ENCODE measurements at regions not wholly inside any gene's neighbourhood (a gene's known extent, or its start where the extent isn't known, plus 50 kb on each side); places are given as distances from the start of the nearest gene placed in this dataset.

DNA sequence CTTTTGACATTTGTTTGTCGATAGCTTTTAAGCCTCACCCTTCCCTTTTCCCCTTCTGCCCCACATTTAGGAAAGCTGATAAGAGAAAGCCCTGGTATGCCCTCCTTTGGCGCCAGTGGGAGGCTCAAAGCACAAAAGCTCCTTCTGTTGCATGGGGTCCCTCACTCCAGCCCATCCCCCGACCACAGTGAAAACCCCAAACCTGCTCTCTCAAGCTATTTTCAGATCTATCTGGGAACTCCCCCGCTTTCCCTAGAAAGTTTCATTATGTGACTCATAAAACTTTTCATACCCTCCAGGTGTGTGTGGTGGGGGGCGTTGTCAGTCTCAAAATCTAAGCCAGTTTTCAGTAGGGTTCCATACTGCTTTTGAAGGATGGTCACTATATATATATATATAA is 259.0 kb upstream of the PCDH7 start:
- no peak for ATAC-seq (replicated peaks)
- DNase-seq = no peak
- Mint-ChIP-seq H3K36me3 (no peaks in the 10 kb centered on the region), H3K9me3 (peaks cover 0 to 6% of the 10 kb centered on the region in 2 donors), H3K27ac (no peak overlapping the region), H3K4me1 (no peaks in the 10 kb centered on the region), H3K4me3 (no peak overlapping the region), H3K27me3 (no peaks in the 10 kb centered on the region)

DNA sequence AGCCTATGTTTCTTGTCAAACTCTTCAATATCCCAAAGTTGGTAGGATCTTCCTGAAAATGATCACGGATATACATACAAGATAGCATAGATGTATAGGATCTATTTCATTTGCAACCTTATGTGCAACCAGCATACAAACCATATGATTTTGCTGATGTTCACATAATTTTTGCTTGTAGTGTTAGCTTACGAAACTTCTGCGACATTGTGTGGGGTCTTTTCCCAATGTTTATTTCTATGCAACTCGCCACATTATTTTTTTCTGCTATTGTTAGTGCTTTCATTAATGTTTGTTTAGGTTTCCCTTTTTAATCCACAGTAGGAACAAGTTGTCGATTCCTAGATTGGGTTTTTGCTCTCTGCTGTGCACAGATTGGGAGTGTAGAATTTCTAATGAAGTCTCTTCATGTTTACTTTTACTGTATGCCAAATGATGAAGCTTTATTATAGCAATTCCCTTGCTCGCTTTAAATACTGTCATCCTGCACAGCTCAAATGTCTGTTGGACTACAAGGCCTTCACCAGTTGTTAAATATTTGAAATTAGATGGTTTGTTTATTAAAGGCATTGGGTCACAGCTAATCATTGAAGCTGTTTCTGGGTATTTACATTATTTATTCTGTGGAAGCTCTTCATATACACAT is 257.6 kb upstream of the PCDH7 start:
- Mint-ChIP-seq H3K27ac (no peak overlapping the region), H3K36me3 (no peaks in the 10 kb centered on the region), H3K4me1 (no peaks in the 10 kb centered on the region), H3K4me3 (no peak overlapping the region), H3K9me3 (peaks cover 0 to 4% of the 10 kb centered on the region in 2 donors), H3K27me3 (no peaks in the 10 kb centered on the region)
- DNase-seq (no peak), ATAC-seq (replicated peaks) (no peak)

DNA sequence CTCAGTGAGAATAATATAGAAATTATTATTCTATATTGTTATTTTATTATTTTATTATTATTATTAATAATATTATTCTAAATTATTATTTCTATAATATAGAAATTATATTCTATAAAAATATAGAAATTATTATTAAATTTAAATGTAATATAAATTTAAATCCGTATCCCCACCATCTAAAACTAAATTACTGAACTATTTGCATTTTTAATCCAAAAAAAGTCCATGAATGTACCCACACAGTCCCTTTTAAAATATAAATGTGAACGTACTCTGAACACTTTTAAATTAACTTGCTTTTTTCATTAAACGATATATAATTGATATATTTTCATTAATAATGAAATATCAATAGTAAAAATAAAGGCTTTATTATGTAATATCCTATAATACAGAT is 248.3 kb upstream of the PCDH7 start:
- ATAC-seq (replicated peaks) (no peak), DNase-seq (no peak)
- H3K4me3 Mint-ChIP-seq = no peak overlapping the region
- no peak overlapping the region for H3K27ac Mint-ChIP-seq
- H3K9me3 Mint-ChIP-seq = no peaks in the 10 kb centered on the region
- H3K36me3 Mint-ChIP-seq = no peaks in the 10 kb centered on the region
- H3K4me1 Mint-ChIP-seq = no peaks in the 10 kb centered on the region
- H3K27me3 Mint-ChIP-seq = no peaks in the 10 kb centered on the region

DNA sequence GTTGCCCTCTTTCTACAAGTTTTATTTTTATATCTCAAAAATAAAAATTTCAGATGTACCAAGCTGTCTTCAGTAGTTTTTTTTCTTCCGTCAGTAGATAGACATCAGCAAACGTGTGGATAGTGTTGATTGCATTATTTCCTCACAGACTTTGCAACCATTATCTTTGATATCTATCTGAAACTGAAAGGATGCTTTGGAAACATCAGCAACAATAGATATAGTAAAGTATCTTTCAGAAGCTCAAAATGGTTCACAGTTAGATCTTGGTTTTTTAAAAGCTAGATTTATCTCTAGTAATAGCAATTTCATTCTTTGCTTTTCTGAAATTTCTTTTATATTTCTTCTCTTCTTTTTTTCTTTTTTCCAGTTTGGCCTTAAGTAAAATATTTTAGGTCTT is 246.9 kb upstream of the PCDH7 start:
- H3K9me3 Mint-ChIP-seq = no peaks in the 10 kb centered on the region
- ATAC-seq (replicated peaks) (no peak), DNase-seq (no peak)
- no peaks in the 10 kb centered on the region for H3K4me1 Mint-ChIP-seq
- no peak overlapping the region for H3K4me3 Mint-ChIP-seq
- H3K36me3 Mint-ChIP-seq = no peaks in the 10 kb centered on the region
- H3K27me3 Mint-ChIP-seq = no peaks in the 10 kb centered on the region
- H3K27ac Mint-ChIP-seq = no peak overlapping the region

DNA sequence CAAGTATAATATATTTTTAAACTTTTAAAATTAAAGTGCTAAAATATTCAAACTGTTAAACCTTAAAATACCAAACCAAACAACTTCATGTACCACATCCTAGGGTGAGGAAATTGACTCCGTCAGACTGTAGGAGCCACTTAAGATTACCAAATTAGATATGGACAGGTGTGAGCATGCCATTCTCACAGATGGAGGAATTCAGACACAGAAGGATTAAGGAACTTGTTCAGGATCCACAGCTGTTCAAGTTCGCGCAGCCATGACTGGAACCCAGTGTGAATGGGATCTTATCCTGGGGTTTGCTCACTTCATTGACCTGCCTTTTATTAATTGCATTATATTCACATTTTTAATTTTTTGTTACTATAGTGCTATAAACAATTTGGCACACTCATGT is 224.9 kb upstream of the PCDH7 start:
- no peaks in the 10 kb centered on the region for H3K27me3 Mint-ChIP-seq
- no peaks in the 10 kb centered on the region for H3K4me1 Mint-ChIP-seq
- H3K27ac Mint-ChIP-seq = no peak overlapping the region
- ATAC-seq (replicated peaks) (no peak), DNase-seq (no peak)
- H3K36me3 Mint-ChIP-seq = no peaks in the 10 kb centered on the region
- H3K9me3 Mint-ChIP-seq = peaks cover 10 to 16% of the 10 kb centered on the region in 2 donors
- H3K4me3 Mint-ChIP-seq = no peak overlapping the region

DNA sequence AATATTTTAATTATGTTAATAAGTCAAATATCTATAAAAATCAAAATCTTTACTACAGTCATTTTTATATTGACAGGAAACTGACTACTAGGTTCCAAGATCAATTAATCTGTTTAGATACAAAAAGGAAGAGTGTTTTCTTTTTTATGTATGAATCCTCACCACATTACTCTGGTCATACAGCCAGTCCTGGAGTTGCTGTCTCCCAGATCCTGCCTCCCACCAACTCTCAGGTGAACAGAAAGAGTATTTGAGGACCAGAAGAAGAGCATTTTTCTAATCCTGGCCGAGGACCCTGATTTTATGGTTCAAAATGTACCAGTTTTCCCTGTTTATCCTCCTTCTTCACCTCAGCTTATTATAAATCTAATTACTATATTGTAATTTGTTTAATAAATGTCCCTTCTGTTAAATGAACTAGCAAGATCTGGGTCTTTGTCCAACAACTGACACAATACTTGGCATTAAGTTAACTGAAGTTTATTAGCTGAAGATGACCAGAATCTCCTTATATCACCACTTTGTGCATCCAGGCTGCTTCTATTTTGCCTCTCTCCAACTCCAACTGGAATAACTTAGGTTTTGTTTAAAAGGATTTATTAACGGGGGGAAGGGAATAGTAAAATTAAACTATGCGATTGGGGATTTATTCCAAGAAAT is 224.4 kb upstream of the PCDH7 start:
- Mint-ChIP-seq H3K36me3 (no peaks in the 10 kb centered on the region), H3K27ac (no peak overlapping the region), H3K4me3 (no peak overlapping the region), H3K4me1 (no peaks in the 10 kb centered on the region), H3K9me3 (peaks cover 11 to 17% of the 10 kb centered on the region in 2 donors), H3K27me3 (no peaks in the 10 kb centered on the region)
- DNase-seq (no peak), ATAC-seq (replicated peaks) (no peak)

DNA sequence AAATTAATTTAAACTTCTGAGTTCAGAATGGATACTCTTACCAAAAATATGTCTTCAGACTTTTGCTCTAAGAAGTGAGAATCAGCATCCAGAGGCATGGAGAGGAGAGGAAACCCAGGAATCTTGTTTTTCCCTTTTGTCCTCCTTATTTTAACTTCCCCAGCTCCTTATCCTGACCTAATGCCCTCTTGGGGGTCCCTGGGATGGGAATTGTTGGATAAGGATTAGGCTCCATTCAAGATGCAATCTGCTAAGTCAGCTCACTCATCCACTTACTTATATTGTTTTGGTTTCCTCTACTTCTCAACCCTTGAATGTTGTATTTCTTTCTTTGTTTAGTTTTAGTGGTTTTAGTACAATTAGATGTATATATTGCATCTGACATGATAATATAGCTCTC is 208.4 kb upstream of the PCDH7 start:
- ATAC-seq (replicated peaks) (no peak), DNase-seq (no peak)
- no peak overlapping the region for H3K27ac Mint-ChIP-seq
- no peaks in the 10 kb centered on the region for H3K4me1 Mint-ChIP-seq
- no peak overlapping the region for H3K4me3 Mint-ChIP-seq
- H3K36me3 Mint-ChIP-seq = no peaks in the 10 kb centered on the region
- H3K27me3 Mint-ChIP-seq = no peaks in the 10 kb centered on the region
- H3K9me3 Mint-ChIP-seq = peaks cover 0 to 4% of the 10 kb centered on the region in 2 donors

DNA sequence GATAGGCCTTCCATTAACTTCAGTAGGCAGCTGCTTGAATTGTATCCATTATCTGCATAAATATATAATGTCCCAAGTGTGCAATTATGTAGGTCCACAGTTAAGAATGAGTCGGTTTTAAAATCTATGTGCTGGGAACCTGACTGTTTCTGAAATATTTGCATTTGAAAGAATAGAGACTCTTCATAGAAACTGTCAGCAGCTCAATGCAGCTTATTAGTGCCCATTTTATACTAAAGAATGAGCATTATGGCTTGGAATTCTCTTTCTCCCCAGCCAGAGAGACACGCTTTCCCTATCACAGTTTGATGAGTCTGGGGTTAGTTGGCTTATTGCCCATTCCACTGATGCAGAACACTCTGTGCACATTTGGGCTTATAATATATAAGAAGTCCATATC is 202.0 kb upstream of the PCDH7 start:
- Mint-ChIP-seq H3K4me3 (no peak overlapping the region), H3K36me3 (no peaks in the 10 kb centered on the region), H3K9me3 (peaks cover 0 to 10% of the 10 kb centered on the region in 2 donors), H3K27me3 (no peaks in the 10 kb centered on the region), H3K4me1 (no peaks in the 10 kb centered on the region), H3K27ac (no peak overlapping the region)
- no peak for DNase-seq
- no peak for ATAC-seq (replicated peaks)

DNA sequence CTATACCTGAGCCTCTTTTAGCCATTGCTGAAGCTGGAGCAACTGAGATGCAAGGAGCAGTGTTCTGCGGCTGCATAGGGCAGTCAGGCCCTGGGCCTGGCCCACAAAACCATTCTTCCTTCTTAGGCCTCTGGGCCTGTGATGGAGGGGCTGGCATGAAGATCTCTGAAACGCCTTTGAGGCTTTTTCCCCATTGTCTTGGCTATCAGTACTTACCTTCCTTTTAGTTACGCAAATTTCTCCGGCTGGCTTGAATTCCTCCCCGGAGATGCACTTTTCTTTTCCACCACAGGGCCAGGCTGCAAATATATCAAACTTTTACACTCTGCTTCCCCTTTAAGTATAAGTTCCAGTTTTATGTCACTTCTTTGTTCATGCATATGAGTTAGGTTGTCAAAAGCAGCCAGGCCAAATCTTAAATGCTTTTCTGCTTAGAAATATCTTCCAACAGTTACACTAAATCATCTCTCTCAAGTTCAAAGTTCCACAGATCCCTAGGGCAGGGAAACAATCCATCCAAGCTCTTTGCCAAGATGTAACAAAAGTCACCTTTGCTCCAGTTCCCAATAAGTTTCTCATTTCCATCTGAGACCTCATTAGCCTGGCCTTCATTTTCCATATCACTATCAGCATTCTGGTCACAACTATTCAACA is 194.4 kb upstream of the PCDH7 start:
- Mint-ChIP-seq H3K4me1 (no peaks in the 10 kb centered on the region), H3K36me3 (no peaks in the 10 kb centered on the region), H3K27me3 (no peaks in the 10 kb centered on the region), H3K27ac (no peak overlapping the region), H3K9me3 (peaks cover 5% of the 10 kb centered on the region in 2 donors), H3K4me3 (no peak overlapping the region)
- ATAC-seq (replicated peaks) (no peak), DNase-seq (no peak)

DNA sequence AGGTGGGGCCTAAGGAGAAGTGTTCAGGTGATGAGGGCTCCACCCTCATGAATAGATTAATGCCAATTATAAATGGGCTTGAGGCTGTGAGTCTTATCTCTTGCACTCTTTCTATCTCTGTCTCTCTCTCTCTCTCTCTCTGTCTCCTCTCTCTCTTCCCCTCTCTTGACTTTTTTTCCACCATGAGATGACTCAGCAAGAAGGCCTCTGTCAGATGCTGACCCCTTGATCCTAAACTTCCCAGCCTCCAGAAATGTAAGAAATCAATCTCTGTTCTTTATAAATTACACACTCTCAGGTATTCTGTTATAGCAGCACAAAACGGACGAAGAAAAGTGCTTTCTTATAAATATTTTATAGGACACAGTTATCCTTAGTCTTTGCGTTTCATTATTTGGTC is 184.9 kb upstream of the PCDH7 start:
- ATAC-seq (replicated peaks) = no peak
- Mint-ChIP-seq H3K27me3 (no peaks in the 10 kb centered on the region), H3K9me3 (peaks cover 4 to 6% of the 10 kb centered on the region in 2 donors), H3K27ac (no peak overlapping the region), H3K4me1 (no peaks in the 10 kb centered on the region), H3K4me3 (no peak overlapping the region), H3K36me3 (no peaks in the 10 kb centered on the region)
- no peak for DNase-seq

DNA sequence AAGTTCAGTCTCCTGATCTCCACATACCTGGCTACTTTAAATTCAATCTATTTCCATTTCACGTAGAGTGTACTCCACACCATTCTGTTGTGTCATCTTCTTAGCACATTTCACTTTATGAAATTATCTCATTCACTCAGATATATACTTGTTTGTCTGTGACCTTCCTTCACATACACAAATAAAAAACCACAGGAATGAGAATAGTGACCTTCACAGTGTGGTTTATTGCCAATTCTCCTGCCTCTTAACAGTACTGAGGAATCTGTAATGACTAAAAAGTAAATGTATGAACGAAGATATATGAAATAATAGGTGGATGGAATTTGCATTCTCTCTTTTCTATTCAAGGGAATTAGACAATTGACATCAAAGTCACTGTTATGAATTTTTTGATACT is 183.9 kb upstream of the PCDH7 start:
- Mint-ChIP-seq H3K4me1 (no peaks in the 10 kb centered on the region), H3K4me3 (no peak overlapping the region), H3K27me3 (no peaks in the 10 kb centered on the region), H3K36me3 (no peaks in the 10 kb centered on the region), H3K27ac (no peak overlapping the region), H3K9me3 (peaks cover 4 to 5% of the 10 kb centered on the region in 2 donors)
- DNase-seq (no peak), ATAC-seq (replicated peaks) (no peak)

DNA sequence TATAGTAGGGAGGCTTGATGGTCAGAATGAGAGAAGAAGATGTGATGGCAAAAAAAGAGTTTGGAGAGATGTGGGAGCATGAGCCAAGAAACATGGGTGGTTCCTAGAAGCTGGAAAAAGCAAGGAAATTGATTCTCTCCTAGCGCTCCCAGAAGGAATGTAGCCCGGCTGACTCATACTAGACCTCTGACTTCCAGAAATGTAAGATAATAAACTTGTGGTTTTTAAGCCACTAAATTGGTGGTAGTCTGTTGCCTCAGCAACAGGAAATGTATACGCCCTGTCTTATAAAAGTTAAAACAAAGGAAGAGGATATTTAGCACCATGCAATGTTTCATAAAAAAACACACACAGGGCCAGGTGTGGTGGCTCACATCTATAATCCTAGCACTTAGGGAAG is 182.7 kb upstream of the PCDH7 start:
- ATAC-seq (replicated peaks) (no peak), DNase-seq (no peak)
- Mint-ChIP-seq H3K9me3 (peaks cover 4 to 5% of the 10 kb centered on the region in 2 donors), H3K4me1 (no peaks in the 10 kb centered on the region), H3K27ac (no peak overlapping the region), H3K36me3 (no peaks in the 10 kb centered on the region), H3K4me3 (no peak overlapping the region), H3K27me3 (no peaks in the 10 kb centered on the region)

DNA sequence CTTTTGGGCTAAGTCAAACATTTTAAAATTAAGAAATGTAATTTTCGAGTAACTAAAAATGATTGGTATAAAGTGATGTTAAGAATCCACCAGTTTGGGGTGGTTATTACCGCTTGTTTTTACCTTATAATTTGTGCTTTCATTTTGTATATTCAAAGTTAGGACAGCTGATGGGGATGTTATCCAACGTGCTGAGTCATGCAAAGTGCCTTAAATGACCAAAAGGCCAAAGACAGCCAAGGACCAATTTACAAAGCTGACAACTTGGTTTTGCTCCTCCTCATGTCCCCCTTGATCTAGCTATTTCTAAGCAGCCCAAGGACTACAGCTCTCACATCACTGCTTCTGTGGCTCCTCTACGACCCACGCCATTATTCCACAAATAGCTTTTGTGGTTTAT is 181.4 kb upstream of the PCDH7 start:
- DNase-seq (no peak), ATAC-seq (replicated peaks) (no peak)
- Mint-ChIP-seq H3K9me3 (peaks cover 4 to 5% of the 10 kb centered on the region in 2 donors), H3K4me1 (no peaks in the 10 kb centered on the region), H3K27me3 (no peaks in the 10 kb centered on the region), H3K27ac (no peak overlapping the region), H3K4me3 (no peak overlapping the region), H3K36me3 (no peaks in the 10 kb centered on the region)

DNA sequence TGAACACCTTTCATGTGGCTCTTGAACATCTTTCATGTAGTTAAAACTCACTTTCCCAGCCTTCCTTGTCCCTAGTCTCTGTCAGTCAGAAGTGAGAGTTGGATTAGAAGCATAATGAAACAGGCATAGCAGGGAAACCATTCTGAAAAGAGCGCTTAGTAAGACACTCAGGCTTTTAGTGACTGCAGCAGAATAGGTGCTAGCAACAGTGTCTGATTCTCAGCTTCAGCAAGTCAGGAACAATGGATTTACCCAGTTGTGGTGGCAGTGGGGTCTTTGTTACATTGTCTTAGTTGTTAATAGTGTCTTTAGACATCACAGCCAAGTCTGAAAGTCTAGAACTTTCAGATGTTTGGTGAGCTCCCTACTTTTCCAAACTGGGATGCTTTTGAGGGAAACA is 177.1 kb upstream of the PCDH7 start:
- Mint-ChIP-seq H3K36me3 (no peaks in the 10 kb centered on the region), H3K27ac (no peak overlapping the region), H3K27me3 (no peaks in the 10 kb centered on the region), H3K9me3 (peaks cover 0 to 2% of the 10 kb centered on the region in 2 donors), H3K4me1 (no peaks in the 10 kb centered on the region), H3K4me3 (no peak overlapping the region)
- DNase-seq = no peak
- no peak for ATAC-seq (replicated peaks)

DNA sequence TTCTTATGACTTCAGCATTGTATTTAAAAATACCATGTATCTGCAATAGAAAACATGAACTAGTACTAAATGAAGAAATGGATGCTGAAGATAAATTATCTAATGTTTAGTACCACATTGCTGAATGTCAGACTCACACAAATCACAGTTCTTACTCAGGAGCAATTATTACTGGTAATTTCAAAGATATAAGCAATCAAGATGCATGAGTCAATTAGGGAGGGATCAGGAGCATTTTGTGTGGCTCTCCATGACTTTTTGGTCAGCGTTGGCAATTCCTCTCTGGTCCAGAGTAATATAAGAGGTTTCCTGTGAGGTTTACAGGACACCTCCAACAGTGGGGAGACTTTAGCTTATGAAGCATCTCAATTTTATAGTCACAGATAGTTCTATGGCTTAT is 167.0 kb upstream of the PCDH7 start:
- Mint-ChIP-seq H3K4me3 (no peak overlapping the region), H3K4me1 (no peaks in the 10 kb centered on the region), H3K36me3 (no peaks in the 10 kb centered on the region), H3K27ac (no peak overlapping the region), H3K9me3 (no peaks in the 10 kb centered on the region), H3K27me3 (no peaks in the 10 kb centered on the region)
- DNase-seq (no peak), ATAC-seq (replicated peaks) (no peak)

Measured in stimulated activated naive B cell treated with anti-CD40 and anti-IgM and Interleukin-4, amounts not matched to agents 10 μg/mL and 1 μg/mL and 100 μg/mL, for 72 hours (primary cell).